ENCODE measurements at regions not wholly inside any gene's neighbourhood (a gene's known extent, or its start where the extent isn't known, plus 50 kb on each side); places are given as distances from the start of the nearest gene placed in this dataset.

GRCh38 chr1:57794078-57794477 is 370.2 kb upstream of the DAB1 start:
- no peak for TF ChIP-seq FOXM1 (IDR thresholded peaks at IDR 0.05; ENCODE audit: low read depth)
- TF ChIP-seq, protein P1, sequence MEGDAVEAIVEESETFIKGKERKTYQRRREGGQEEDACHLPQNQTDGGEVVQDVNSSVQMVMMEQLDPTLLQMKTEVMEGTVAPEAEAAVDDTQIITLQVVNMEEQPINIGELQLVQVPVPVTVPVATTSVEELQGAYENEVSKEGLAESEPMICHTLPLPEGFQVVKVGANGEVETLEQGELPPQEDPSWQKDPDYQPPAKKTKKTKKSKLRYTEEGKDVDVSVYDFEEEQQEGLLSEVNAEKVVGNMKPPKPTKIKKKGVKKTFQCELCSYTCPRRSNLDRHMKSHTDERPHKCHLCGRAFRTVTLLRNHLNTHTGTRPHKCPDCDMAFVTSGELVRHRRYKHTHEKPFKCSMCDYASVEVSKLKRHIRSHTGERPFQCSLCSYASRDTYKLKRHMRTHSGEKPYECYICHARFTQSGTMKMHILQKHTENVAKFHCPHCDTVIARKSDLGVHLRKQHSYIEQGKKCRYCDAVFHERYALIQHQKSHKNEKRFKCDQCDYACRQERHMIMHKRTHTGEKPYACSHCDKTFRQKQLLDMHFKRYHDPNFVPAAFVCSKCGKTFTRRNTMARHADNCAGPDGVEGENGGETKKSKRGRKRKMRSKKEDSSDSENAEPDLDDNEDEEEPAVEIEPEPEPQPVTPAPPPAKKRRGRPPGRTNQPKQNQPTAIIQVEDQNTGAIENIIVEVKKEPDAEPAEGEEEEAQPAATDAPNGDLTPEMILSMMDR (IDR thresholded peaks at IDR 0.05) = no peak
- TF ChIP-seq, protein P2, sequence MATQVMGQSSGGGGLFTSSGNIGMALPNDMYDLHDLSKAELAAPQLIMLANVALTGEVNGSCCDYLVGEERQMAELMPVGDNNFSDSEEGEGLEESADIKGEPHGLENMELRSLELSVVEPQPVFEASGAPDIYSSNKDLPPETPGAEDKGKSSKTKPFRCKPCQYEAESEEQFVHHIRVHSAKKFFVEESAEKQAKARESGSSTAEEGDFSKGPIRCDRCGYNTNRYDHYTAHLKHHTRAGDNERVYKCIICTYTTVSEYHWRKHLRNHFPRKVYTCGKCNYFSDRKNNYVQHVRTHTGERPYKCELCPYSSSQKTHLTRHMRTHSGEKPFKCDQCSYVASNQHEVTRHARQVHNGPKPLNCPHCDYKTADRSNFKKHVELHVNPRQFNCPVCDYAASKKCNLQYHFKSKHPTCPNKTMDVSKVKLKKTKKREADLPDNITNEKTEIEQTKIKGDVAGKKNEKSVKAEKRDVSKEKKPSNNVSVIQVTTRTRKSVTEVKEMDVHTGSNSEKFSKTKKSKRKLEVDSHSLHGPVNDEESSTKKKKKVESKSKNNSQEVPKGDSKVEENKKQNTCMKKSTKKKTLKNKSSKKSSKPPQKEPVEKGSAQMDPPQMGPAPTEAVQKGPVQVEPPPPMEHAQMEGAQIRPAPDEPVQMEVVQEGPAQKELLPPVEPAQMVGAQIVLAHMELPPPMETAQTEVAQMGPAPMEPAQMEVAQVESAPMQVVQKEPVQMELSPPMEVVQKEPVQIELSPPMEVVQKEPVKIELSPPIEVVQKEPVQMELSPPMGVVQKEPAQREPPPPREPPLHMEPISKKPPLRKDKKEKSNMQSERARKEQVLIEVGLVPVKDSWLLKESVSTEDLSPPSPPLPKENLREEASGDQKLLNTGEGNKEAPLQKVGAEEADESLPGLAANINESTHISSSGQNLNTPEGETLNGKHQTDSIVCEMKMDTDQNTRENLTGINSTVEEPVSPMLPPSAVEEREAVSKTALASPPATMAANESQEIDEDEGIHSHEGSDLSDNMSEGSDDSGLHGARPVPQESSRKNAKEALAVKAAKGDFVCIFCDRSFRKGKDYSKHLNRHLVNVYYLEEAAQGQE (IDR thresholded peaks at IDR 0.05; ENCODE audit: low read depth, low read length) = no peak
- no peak for TF ChIP-seq RXRA (IDR thresholded peaks at IDR 0.05; ENCODE audit: borderline replicate concordance, low read depth)
- TF ChIP-seq CHD2 (IDR thresholded peaks at IDR 0.05; ENCODE audit: low read length, partially characterized antibody) = no peak
- TF ChIP-seq SMC3 (IDR thresholded peaks at IDR 0.05; ENCODE audit: low read depth, low read length) = no peak
- no peak for TF ChIP-seq GATA2 (CRISPR knock-in tag; IDR thresholded peaks at IDR 0.05)
- no peak for TF ChIP-seq POLR2AphosphoS5 (IDR thresholded peaks at IDR 0.05; ENCODE audit: low read depth, low read length)
- TF ChIP-seq, protein P3, sequence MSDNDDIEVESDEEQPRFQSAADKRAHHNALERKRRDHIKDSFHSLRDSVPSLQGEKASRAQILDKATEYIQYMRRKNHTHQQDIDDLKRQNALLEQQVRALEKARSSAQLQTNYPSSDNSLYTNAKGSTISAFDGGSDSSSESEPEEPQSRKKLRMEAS (IDR thresholded peaks at IDR 0.05; ENCODE audit: low read depth) = no peak

All from SK-N-SH (cell line).